ENCODE measurements at regions not wholly inside any gene's neighbourhood (a gene's known extent, or its start where the extent isn't known, plus 50 kb on each side); places are given as distances from the start of the nearest gene placed in this dataset.

- H3K36me3 Mint-ChIP-seq = no peaks in the 10 kb centered on the region
- POLR2A ChIA-PET = no interaction called here
- Histone ChIP-seq H3K27ac (ENCODE audit: low read length) (no peak overlapping the region), H3K27me3 (replicated peaks in 1 of 2; ENCODE audit: control insufficient read depth in 2 of 2, extremely low read depth in 1 of 2, insufficient read depth in 2 of 2, low read length in 1 of 2) (no peaks in the 10 kb centered on the region), H3K36me3 (ENCODE audit: control insufficient read depth in 2 of 2, extremely low read depth in 1 of 2, insufficient read depth in 1 of 2, low read length in 1 of 2) (no peaks in the 10 kb centered on the region), H3K4me3 (ENCODE audit: control insufficient read depth in 1 of 2, extremely low read depth in 1 of 2, low read length in 1 of 2) (no peak overlapping the region), H3K9me3 (no peaks in the 10 kb centered on the region), H3K4me1 (ENCODE audit: control insufficient read depth in 1 of 2, extremely low read depth in 1 of 2, insufficient read depth in 2 of 2, low read length in 2 of 2) (no peaks in the 10 kb centered on the region)
- H3K27ac Mint-ChIP-seq = no peak overlapping the region
- ATAC-seq (replicated peaks in 1 of 4) (no peak), DNase-seq (no peak)
- no peak overlapping the region for H3K4me3 Mint-ChIP-seq
- CTCF ChIA-PET = no interaction called here
- no peaks in the 10 kb centered on the region for H3K4me1 Mint-ChIP-seq
- H3K9me3 Mint-ChIP-seq = peaks cover 0 to 5% (median 0%) of the 10 kb centered on the region in 3 donors
- H3K27me3 Mint-ChIP-seq = no peaks in the 10 kb centered on the region
Observed at GRCh38 chr13:85501616-85502015, 297.6 kb downstream of the SLITRK6 start.

DNA sequence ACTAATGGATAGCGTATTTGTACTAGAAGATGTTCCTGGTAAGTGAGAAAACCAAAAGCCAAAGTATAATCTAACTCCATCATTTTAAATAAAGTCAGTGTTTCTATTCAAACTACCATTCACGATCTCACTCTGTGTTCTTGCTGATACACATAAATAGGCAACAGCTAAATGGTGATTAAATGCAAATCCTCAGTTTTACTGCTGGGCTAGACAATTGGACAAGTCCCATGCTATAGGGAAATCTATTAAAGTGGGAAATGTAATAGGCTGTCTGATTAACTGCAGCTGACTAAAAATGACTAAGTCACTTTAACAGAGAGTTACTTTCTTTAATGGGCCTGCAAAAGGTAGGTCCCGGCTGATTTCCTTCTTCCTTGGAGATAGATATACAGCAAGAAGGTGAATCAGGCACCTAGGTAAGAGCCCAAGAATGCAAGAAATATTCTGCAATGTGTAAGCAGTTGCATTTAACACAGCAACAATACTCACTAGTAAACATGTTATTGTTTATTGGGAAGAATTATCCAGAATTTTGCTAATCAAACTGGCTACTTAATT is 298.4 kb downstream of the SLITRK6 start:
- no CpG with 5 or more reads among the region's 3 CpGs for WGBS (ENCODE audit: insufficient coverage)
- Mint-ChIP-seq H3K36me3 (no peaks in the 10 kb centered on the region), H3K27me3 (no peaks in the 10 kb centered on the region), H3K27ac (no peak overlapping the region), H3K4me1 (no peaks in the 10 kb centered on the region), H3K9me3 (peaks cover 0 to 4% (median 2%) of the 10 kb centered on the region in 3 donors), H3K4me3 (no peak overlapping the region)
- H3K36me3 ChIP-seq (ENCODE audit: control insufficient read depth in 2 of 2, extremely low read depth in 1 of 2, insufficient read depth in 1 of 2, low read length in 1 of 2) = no peaks in the 10 kb centered on the region
- no peaks in the 10 kb centered on the region for H3K9me3 ChIP-seq
- H3K4me3 ChIP-seq (ENCODE audit: control insufficient read depth in 1 of 2, extremely low read depth in 1 of 2, low read length in 1 of 2) = no peak overlapping the region
- ChIA-PET POLR2A (interaction anchor here in 1 of 2 donors (0.6 kb wide), 1 partner anchor 824 kb away, joined by 3 read pairs; no protein-coding TSS in a partner anchor), CTCF (no interaction called here)
- H3K27ac ChIP-seq (ENCODE audit: low read length) = no peak overlapping the region
- no peaks in the 10 kb centered on the region for H3K27me3 ChIP-seq (replicated peaks in 1 of 2; ENCODE audit: control insufficient read depth in 2 of 2, extremely low read depth in 1 of 2, insufficient read depth in 2 of 2, low read length in 1 of 2)
- DNase-seq (no peak), ATAC-seq (replicated peaks in 1 of 4) (no peak)
- H3K4me1 ChIP-seq (ENCODE audit: control insufficient read depth in 1 of 2, extremely low read depth in 1 of 2, insufficient read depth in 2 of 2, low read length in 2 of 2) = no peaks in the 10 kb centered on the region

GRCh38 chr13:85498774-85499173 is 300.4 kb downstream of the SLITRK6 start:
- ChIA-PET CTCF (no interaction called here), POLR2A (no interaction called here)
- WGBS (ENCODE audit: insufficient coverage) = 92% methylated on average over 4 of the region's 6 CpGs
- Mint-ChIP-seq H3K9me3 (peaks cover 0 to 2% (median under 1%) of the 10 kb centered on the region in 3 donors), H3K27me3 (no peaks in the 10 kb centered on the region), H3K36me3 (no peaks in the 10 kb centered on the region), H3K4me3 (no peak overlapping the region), H3K27ac (no peak overlapping the region), H3K4me1 (no peaks in the 10 kb centered on the region)
- H3K27ac ChIP-seq (ENCODE audit: low read length) = no peak overlapping the region
- H3K9me3 ChIP-seq = no peaks in the 10 kb centered on the region
- no peaks in the 10 kb centered on the region for H3K4me1 ChIP-seq (ENCODE audit: control insufficient read depth in 1 of 2, extremely low read depth in 1 of 2, insufficient read depth in 2 of 2, low read length in 2 of 2)
- no peaks in the 10 kb centered on the region for H3K36me3 ChIP-seq (ENCODE audit: control insufficient read depth in 2 of 2, extremely low read depth in 1 of 2, insufficient read depth in 1 of 2, low read length in 1 of 2)
- DNase-seq = no peak
- H3K27me3 ChIP-seq (replicated peaks in 1 of 2; ENCODE audit: control insufficient read depth in 2 of 2, extremely low read depth in 1 of 2, insufficient read depth in 2 of 2, low read length in 1 of 2) = no peaks in the 10 kb centered on the region
- no peak overlapping the region for H3K4me3 ChIP-seq (ENCODE audit: control insufficient read depth in 1 of 2, extremely low read depth in 1 of 2, low read length in 1 of 2)
- no peak for ATAC-seq (replicated peaks in 1 of 4)

GRCh38 chr13:85497652-85498051 is 301.6 kb downstream of the SLITRK6 start:
- Mint-ChIP-seq H3K9me3 (peaks cover 0 to 5% (median 3%) of the 10 kb centered on the region in 3 donors), H3K27ac (no peak overlapping the region), H3K27me3 (no peaks in the 10 kb centered on the region), H3K4me1 (no peaks in the 10 kb centered on the region), H3K36me3 (no peaks in the 10 kb centered on the region), H3K4me3 (no peak overlapping the region)
- Histone ChIP-seq H3K4me3 (ENCODE audit: control insufficient read depth in 1 of 2, extremely low read depth in 1 of 2, low read length in 1 of 2) (no peak overlapping the region), H3K27ac (ENCODE audit: low read length) (no peak overlapping the region), H3K27me3 (replicated peaks in 1 of 2; ENCODE audit: control insufficient read depth in 2 of 2, extremely low read depth in 1 of 2, insufficient read depth in 2 of 2, low read length in 1 of 2) (no peaks in the 10 kb centered on the region), H3K36me3 (ENCODE audit: control insufficient read depth in 2 of 2, extremely low read depth in 1 of 2, insufficient read depth in 1 of 2, low read length in 1 of 2) (no peaks in the 10 kb centered on the region), H3K9me3 (no peaks in the 10 kb centered on the region), H3K4me1 (ENCODE audit: control insufficient read depth in 1 of 2, extremely low read depth in 1 of 2, insufficient read depth in 2 of 2, low read length in 2 of 2) (no peaks in the 10 kb centered on the region)
- DNase-seq (no peak), ATAC-seq (replicated peaks in 1 of 4) (no peak)
- ChIA-PET CTCF (no interaction called here), POLR2A (no interaction called here)
- no CpG with 5 or more reads among the region's 2 CpGs for WGBS (ENCODE audit: insufficient coverage)

- Mint-ChIP-seq H3K9me3 (peaks cover 0 to 8% (median 7%) of the 10 kb centered on the region in 3 donors), H3K4me1 (no peaks in the 10 kb centered on the region), H3K27ac (no peak overlapping the region), H3K27me3 (no peaks in the 10 kb centered on the region), H3K4me3 (no peak overlapping the region), H3K36me3 (no peaks in the 10 kb centered on the region)
- Histone ChIP-seq H3K4me1 (ENCODE audit: control insufficient read depth in 1 of 2, extremely low read depth in 1 of 2, insufficient read depth in 2 of 2, low read length in 2 of 2) (no peaks in the 10 kb centered on the region), H3K9me3 (no peaks in the 10 kb centered on the region), H3K4me3 (ENCODE audit: control insufficient read depth in 1 of 2, extremely low read depth in 1 of 2, low read length in 1 of 2) (no peak overlapping the region), H3K27me3 (replicated peaks in 1 of 2; ENCODE audit: control insufficient read depth in 2 of 2, extremely low read depth in 1 of 2, insufficient read depth in 2 of 2, low read length in 1 of 2) (no peaks in the 10 kb centered on the region), H3K36me3 (ENCODE audit: control insufficient read depth in 2 of 2, extremely low read depth in 1 of 2, insufficient read depth in 1 of 2, low read length in 1 of 2) (no peaks in the 10 kb centered on the region), H3K27ac (ENCODE audit: low read length) (no peak overlapping the region)
- ATAC-seq (replicated peaks in 1 of 4) (no peak), DNase-seq (no peak)
- POLR2A ChIA-PET = no interaction called here
- WGBS (ENCODE audit: insufficient coverage) = no CpG with 5 or more reads among the region's 4 CpGs
- CTCF ChIA-PET = no interaction called here
Observed at GRCh38 chr13:85492283-85492682, 306.9 kb downstream of the SLITRK6 start.

GRCh38 chr13:85486663-85487062 is 312.6 kb downstream of the SLITRK6 start:
- Mint-ChIP-seq H3K9me3 (peaks cover 0 to 11% (median 0%) of the 10 kb centered on the region in 3 donors), H3K4me3 (no peak overlapping the region), H3K4me1 (no peaks in the 10 kb centered on the region), H3K27ac (no peak overlapping the region), H3K27me3 (no peaks in the 10 kb centered on the region), H3K36me3 (no peaks in the 10 kb centered on the region)
- Histone ChIP-seq H3K4me3 (ENCODE audit: control insufficient read depth in 1 of 2, extremely low read depth in 1 of 2, low read length in 1 of 2) (no peak overlapping the region), H3K27ac (ENCODE audit: low read length) (no peak overlapping the region), H3K27me3 (replicated peaks in 1 of 2; ENCODE audit: control insufficient read depth in 2 of 2, extremely low read depth in 1 of 2, insufficient read depth in 2 of 2, low read length in 1 of 2) (no peaks in the 10 kb centered on the region), H3K9me3 (no peaks in the 10 kb centered on the region), H3K4me1 (ENCODE audit: control insufficient read depth in 1 of 2, extremely low read depth in 1 of 2, insufficient read depth in 2 of 2, low read length in 2 of 2) (no peaks in the 10 kb centered on the region), H3K36me3 (ENCODE audit: control insufficient read depth in 2 of 2, extremely low read depth in 1 of 2, insufficient read depth in 1 of 2, low read length in 1 of 2) (no peaks in the 10 kb centered on the region)
- DNase-seq (no peak), ATAC-seq (replicated peaks in 1 of 4) (no peak)
- ChIA-PET POLR2A (no interaction called here), CTCF (no interaction called here)

GRCh38 chr13:85473144-85473543 is 326.1 kb downstream of the SLITRK6 start:
- Histone ChIP-seq H3K4me3 (ENCODE audit: control insufficient read depth in 1 of 2, extremely low read depth in 1 of 2, low read length in 1 of 2) (no peak overlapping the region), H3K36me3 (ENCODE audit: control insufficient read depth in 2 of 2, extremely low read depth in 1 of 2, insufficient read depth in 1 of 2, low read length in 1 of 2) (no peaks in the 10 kb centered on the region), H3K9me3 (no peaks in the 10 kb centered on the region), H3K4me1 (ENCODE audit: control insufficient read depth in 1 of 2, extremely low read depth in 1 of 2, insufficient read depth in 2 of 2, low read length in 2 of 2) (no peaks in the 10 kb centered on the region), H3K27me3 (replicated peaks in 1 of 2; ENCODE audit: control insufficient read depth in 2 of 2, extremely low read depth in 1 of 2, insufficient read depth in 2 of 2, low read length in 1 of 2) (no peaks in the 10 kb centered on the region), H3K27ac (ENCODE audit: low read length) (no peak overlapping the region)
- Mint-ChIP-seq H3K4me1 (no peaks in the 10 kb centered on the region), H3K27ac (no peak overlapping the region), H3K27me3 (no peaks in the 10 kb centered on the region), H3K4me3 (no peak overlapping the region), H3K36me3 (no peaks in the 10 kb centered on the region), H3K9me3 (peaks cover 0 to 10% (median 2%) of the 10 kb centered on the region in 3 donors)
- CTCF ChIA-PET = interaction anchor here in 1 of 2 donors (0.6 kb wide), 1 partner anchor 13 kb away, joined by 3 read pairs; no protein-coding TSS in a partner anchor
- no peak for ATAC-seq (replicated peaks in 1 of 4)
- no peak for DNase-seq
- POLR2A ChIA-PET = no interaction called here
- no CpG with 5 or more reads among the region's 2 CpGs for WGBS (ENCODE audit: insufficient coverage)
